ENCODE measurements at regions not wholly inside any gene's neighbourhood (a gene's known extent, or its start where the extent isn't known, plus 50 kb on each side); places are given as distances from the start of the nearest gene placed in this dataset.
A peak's percentile ranks its signal among the peaks of the same experiment; 100 is the strongest.
"Not testable (repeated sequence)": the region's sequence is repeated elsewhere in the genome, so short reads cannot be mapped to it uniquely, and the experiment has no call there.

DNA sequence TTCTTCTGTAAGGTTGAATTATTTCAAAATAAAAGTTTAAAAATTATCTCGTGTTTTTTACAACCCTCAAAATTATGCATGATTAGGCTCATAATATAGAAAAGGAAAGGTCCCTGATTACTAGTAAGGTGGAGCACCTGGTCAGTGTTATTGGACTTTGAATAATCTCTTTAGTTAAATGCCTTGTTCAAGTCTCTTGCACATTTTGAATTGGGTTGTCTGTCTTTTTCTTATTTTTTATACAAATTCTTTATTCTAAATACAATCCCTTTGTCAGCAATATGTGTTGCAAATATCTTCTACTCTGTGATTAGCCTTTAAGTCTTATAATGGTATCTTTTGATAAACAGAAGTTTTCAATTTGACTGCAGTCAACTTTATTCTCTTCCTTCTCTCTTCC is 100.7 kb upstream of the TNFSF4 start:
- no peak overlapping the region for H3K4me3 Mint-ChIP-seq
- no peak overlapping the region for H3K27ac Mint-ChIP-seq (ENCODE audit: unreplicated experiment)
- peaks cover 4% of the 10 kb centered on the region for H3K9me3 Mint-ChIP-seq

DNA sequence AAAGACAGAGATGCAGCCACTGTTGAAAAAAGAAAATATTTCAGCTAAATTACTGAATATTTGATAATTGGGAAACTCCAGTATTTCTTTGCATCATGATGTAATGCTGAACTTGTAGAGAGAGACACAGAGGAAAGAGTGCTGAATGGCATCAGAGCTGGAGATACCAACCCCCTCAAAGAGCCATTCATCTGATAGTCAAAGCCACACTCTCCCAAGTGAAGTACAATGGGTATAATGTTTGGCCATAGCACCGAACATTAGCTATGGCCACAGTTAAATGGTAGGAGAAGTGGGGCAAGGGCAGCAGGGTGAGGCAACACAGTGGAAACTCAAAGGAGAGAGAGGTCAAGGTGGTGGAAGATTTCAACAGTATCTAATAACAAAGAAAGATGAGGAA is 107.5 kb upstream of the TNFSF4 start:
- no peak for DNase-seq (ENCODE audit: low read depth, low spot score)
- TF ChIP-seq, protein P1, sequence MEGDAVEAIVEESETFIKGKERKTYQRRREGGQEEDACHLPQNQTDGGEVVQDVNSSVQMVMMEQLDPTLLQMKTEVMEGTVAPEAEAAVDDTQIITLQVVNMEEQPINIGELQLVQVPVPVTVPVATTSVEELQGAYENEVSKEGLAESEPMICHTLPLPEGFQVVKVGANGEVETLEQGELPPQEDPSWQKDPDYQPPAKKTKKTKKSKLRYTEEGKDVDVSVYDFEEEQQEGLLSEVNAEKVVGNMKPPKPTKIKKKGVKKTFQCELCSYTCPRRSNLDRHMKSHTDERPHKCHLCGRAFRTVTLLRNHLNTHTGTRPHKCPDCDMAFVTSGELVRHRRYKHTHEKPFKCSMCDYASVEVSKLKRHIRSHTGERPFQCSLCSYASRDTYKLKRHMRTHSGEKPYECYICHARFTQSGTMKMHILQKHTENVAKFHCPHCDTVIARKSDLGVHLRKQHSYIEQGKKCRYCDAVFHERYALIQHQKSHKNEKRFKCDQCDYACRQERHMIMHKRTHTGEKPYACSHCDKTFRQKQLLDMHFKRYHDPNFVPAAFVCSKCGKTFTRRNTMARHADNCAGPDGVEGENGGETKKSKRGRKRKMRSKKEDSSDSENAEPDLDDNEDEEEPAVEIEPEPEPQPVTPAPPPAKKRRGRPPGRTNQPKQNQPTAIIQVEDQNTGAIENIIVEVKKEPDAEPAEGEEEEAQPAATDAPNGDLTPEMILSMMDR (conservative IDR thresholded peaks at IDR 0.05), result no peak
- Mint-ChIP-seq H3K27ac (ENCODE audit: unreplicated experiment) (peak overlapping the region; percentile 6), H3K4me1 (peaks cover 15% of the 10 kb centered on the region), H3K4me3 (no peak overlapping the region), H3K36me3 (ENCODE audit: low read depth) (no peaks in the 10 kb centered on the region), H3K27me3 (ENCODE audit: low read depth) (no peaks in the 10 kb centered on the region), H3K9me3 (peaks cover 2% of the 10 kb centered on the region)

More for the DNA sequence above, 100.7 kb upstream of the TNFSF4 start:
- Mint-ChIP-seq H3K27me3 (ENCODE audit: low read depth) (no peaks in the 10 kb centered on the region), H3K36me3 (ENCODE audit: low read depth) (no peaks in the 10 kb centered on the region), H3K4me1 (peaks cover 6% of the 10 kb centered on the region)
- TF ChIP-seq, protein P1 (conservative IDR thresholded peaks at IDR 0.05), result no peak
- DNase-seq (ENCODE audit: low read depth, low spot score), result no peak

DNA sequence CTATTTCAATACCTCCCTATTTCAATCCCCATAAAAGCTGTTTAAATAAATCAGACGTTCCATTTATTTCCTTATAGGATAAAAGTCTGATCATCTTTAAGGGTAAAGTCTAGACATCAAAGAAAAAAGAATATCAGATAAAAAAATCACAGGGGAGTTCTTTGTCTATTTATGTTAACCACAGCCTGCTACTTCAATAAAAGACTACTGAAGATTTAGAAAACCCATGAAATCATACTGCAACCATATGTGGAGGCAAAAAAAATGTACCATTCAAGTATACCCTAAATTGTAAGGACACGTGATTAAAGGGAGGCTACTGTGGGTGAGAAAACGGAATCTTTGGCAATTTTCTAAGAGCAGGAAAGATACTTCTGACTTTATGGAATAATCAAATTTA is 108.2 kb upstream of the TNFSF4 start:
- H3K4me1 Mint-ChIP-seq, result peaks cover 15% of the 10 kb centered on the region
- H3K27me3 Mint-ChIP-seq (ENCODE audit: low read depth), result no peaks in the 10 kb centered on the region
- DNase-seq (ENCODE audit: low read depth, low spot score), result no peak
- no peaks in the 10 kb centered on the region for H3K36me3 Mint-ChIP-seq (ENCODE audit: low read depth)
- H3K27ac Mint-ChIP-seq (ENCODE audit: unreplicated experiment), result no peak overlapping the region
- no peaks in the 10 kb centered on the region for H3K9me3 Mint-ChIP-seq
- TF ChIP-seq, protein P1 (conservative IDR thresholded peaks at IDR 0.05), result no peak
- no peak overlapping the region for H3K4me3 Mint-ChIP-seq

DNA sequence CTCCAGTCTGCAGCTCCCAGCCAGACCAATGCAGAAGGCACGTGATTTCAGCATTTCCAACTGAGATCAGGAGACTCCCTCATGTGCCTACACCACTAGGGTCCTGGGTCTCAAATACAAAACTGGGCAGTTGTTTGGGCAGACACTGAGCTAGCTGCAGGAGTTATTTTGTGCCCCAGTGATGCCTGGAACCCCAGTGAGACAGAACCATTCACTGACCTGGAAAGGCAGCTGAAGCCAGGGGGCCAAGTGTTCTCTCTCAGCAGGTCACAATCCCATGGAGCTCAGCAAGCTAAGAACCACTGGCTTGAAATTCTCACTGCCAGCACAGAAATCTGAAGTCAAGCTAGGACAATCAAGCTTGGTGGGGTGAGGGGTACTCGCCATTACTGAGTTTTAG is 111.7 kb upstream of the TNFSF4 start:
- TF ChIP-seq, protein P1 (conservative IDR thresholded peaks at IDR 0.05), result no peak
- Mint-ChIP-seq H3K36me3 (ENCODE audit: low read depth) (peaks cover 5% of the 10 kb centered on the region), H3K27ac (ENCODE audit: unreplicated experiment) (no peak overlapping the region), H3K27me3 (ENCODE audit: low read depth) (no peaks in the 10 kb centered on the region), H3K4me1 (peaks cover 15% of the 10 kb centered on the region), H3K4me3 (no peak overlapping the region), H3K9me3 (peaks cover 4% of the 10 kb centered on the region)
- DNase-seq (ENCODE audit: low read depth, low spot score), result no peak

DNA sequence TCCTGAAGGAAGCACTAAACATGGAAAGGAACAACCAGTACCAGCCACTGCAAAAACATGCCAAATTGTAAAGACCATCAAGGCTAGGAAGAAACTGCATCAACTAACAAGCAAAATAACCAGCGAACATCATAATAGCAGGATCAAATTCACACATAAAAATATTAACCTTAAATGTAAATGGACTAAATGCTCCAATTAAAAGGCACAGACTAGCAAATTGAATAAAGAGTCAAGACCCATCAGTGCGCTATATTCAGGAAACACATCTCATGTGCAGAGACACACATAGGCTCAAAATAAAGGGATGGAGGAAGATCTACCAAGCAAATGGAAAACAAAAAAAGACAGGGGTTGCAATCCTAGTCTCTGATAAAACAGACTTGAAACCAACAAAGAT is 117.2 kb upstream of the TNFSF4 start:
- H3K4me3 Mint-ChIP-seq; H3K27ac Mint-ChIP-seq (ENCODE audit: unreplicated experiment); H3K4me1 Mint-ChIP-seq; H3K27me3 Mint-ChIP-seq (ENCODE audit: low read depth); DNase-seq (ENCODE audit: low read depth, low spot score); H3K36me3 Mint-ChIP-seq (ENCODE audit: low read depth); H3K9me3 Mint-ChIP-seq: not testable (repeated sequence)

DNA sequence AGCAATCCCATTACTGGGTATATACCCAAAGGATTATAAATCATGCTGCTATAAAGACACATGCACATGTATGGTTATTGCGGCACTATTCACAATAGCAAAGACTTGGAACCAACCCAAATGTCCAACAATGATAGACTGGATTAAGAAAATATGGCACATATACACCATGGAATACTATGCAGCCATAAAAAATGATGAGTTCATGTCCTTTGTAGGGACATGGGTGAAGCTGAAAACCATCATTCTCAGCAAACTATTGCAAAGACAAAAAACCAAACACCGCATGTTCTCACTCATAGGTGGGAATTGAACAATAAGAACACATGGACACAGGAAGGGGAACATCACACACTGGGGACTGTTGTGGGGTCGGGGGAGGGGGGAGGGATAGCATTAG is 120.9 kb upstream of the TNFSF4 start:
- H3K4me1 Mint-ChIP-seq; DNase-seq (ENCODE audit: low read depth, low spot score); H3K36me3 Mint-ChIP-seq (ENCODE audit: low read depth); H3K27ac Mint-ChIP-seq (ENCODE audit: unreplicated experiment); H3K4me3 Mint-ChIP-seq; H3K9me3 Mint-ChIP-seq; H3K27me3 Mint-ChIP-seq (ENCODE audit: low read depth): not testable (repeated sequence)

DNA sequence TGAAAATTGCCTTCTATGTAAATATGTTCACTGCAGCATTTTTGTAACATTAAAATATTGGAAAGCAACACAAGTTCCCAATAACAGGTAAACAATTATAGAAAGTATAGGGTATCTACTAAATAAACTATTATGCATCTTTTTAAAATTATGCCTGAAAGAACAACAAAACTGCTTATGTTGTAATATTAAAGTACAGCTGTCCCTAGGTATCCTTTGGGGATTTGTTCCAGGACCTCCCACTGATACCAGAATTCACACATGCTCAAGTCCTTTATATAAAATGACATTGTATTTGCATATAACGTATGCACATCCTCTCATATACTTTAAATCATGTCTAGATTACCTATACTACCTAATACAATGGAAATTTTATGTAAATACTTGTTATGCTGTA is 121.8 kb upstream of the TNFSF4 start:
- Mint-ChIP-seq H3K4me1 (no peaks in the 10 kb centered on the region), H3K9me3 (peaks cover 3% of the 10 kb centered on the region), H3K27ac (ENCODE audit: unreplicated experiment) (no peak overlapping the region), H3K36me3 (ENCODE audit: low read depth) (no peaks in the 10 kb centered on the region), H3K27me3 (ENCODE audit: low read depth) (no peaks in the 10 kb centered on the region), H3K4me3 (no peak overlapping the region)
- TF ChIP-seq, protein P1 (conservative IDR thresholded peaks at IDR 0.05), result no peak
- DNase-seq (ENCODE audit: low read depth, low spot score), result no peak
